Tibial artery (tissue), 4 donors: ENCODE measurements at regions not wholly inside any gene's neighbourhood (a gene's known extent, or its start where the extent isn't known, plus 50 kb on each side); places are given as distances from the start of the nearest gene placed in this dataset.

Experiments
- DNase-seq, 2 donors: peaks; one replicate each; pipeline ENCODE4 v3.0.0-alpha.2; 2019
- H3K27ac ChIP-seq, 2 donors: fragments of 200-600 bp; sonication (generic) in 1 of 2; 1 replicate in 1 of 2; 2 replicates in 1 of 2; pipeline ENCODE4 v1.5.1; 2018 to 2019; ENCODE audit warnings: mild to moderate bottlenecking in 1 of 2
- H3K27me3 ChIP-seq, 2 donors: fragments of 200-600 bp; sonication (generic) in 1 of 2; one replicate each; pipeline versions ENCODE4 v1.5.1 to v1.6.0; 2016 to 2019
- H3K36me3 ChIP-seq, 3 donors: fragments of 200-600 bp; sonication (generic) in 2 of 3; one replicate each; pipeline ENCODE4 v1.5.1; 2016 to 2019; ENCODE audit warnings: mild to moderate bottlenecking in 2 of 3
- H3K4me1 ChIP-seq, 4 donors: fragments of 200-600 bp; sonication (generic) in 2 of 4; 1 replicate in 3 of 4; 2 replicates in 1 of 4; pipeline ENCODE4 v1.5.1; 2016 to 2019
- H3K4me3 ChIP-seq, 2 donors: fragments of 200-600 bp; sonication (generic) in 1 of 2; 1 replicate in 1 of 2; 2 replicates in 1 of 2; pipeline ENCODE4 v1.5.1; 2018 to 2019; ENCODE audit warnings: mild to moderate bottlenecking in 2 of 2
- H3K9me3 ChIP-seq, 3 donors: fragments of 200-600 bp; sonication (generic) in 1 of 3; one replicate each; pipeline ENCODE4 v1.5.1; 2016 to 2019
- CTCF ChIP-seq, 2 experiments: fragments of 200-600 bp in 1 of 2; fragments of 450-650 bp in 1 of 2; IDR thresholded peaks; one replicate each; pipeline ENCODE4 v1.5.1; 2017 to 2019; ENCODE audit warnings: antibody characterized with exemption in 2 of 2, mild to moderate bottlenecking in 1 of 2, moderate library complexity in 1 of 2
- intact Hi-C: fragments of 100-400 bp; cut with DNase I; formaldehyde crosslinking; loops from one replicate; pipeline ENCODE4 v1.15.0; 2023; ENCODE audit warnings: low total_unique reads

GRCh38 chrX:45771114-45771513, 570.4 kb upstream of the DIPK2B start:
- Histone ChIP-seq H3K4me1 (peaks cover 0 to 34% (median 2%) of the 10 kb centered on the region in 4 donors), H3K4me3 (peak overlapping the region; percentile 50 to 53), H3K9me3 (no peaks in the 10 kb centered on the region), H3K36me3 (no peaks in the 10 kb centered on the region), H3K27me3 (no peaks in the 10 kb centered on the region), H3K27ac (peak overlapping the region; percentile 74 to 78)
- DNase-seq, result peak in 1 of 2 donors; percentile 25
- intact Hi-C loops, result no loop called here
- no peak for TF ChIP-seq CTCF (IDR thresholded peaks at IDR 0.05)

GRCh38 chrX:45769761-45770582, 569.3 kb upstream of the DIPK2B start:
- Histone ChIP-seq H3K27me3 (no peaks in the 10 kb centered on the region), H3K9me3 (no peaks in the 10 kb centered on the region), H3K4me3 (peak overlapping the region; percentile 50 to 53), H3K27ac (peak overlapping the region; percentile 74 to 78), H3K4me1 (peaks cover 0 to 31% (median 0%) of the 10 kb centered on the region in 4 donors), H3K36me3 (no peaks in the 10 kb centered on the region)
- intact Hi-C loops, result no loop called here
- TF ChIP-seq CTCF (IDR thresholded peaks at IDR 0.05), result no peak
- DNase-seq, result peak; percentile 70 to 87

- TF ChIP-seq CTCF (IDR thresholded peaks at IDR 0.05), result no peak
- no peaks in the 10 kb centered on the region for H3K27me3 ChIP-seq
- DNase-seq, result no peak
- H3K27ac ChIP-seq, result peak overlapping the region; percentile 74 to 78
- peaks cover 0 to 26% (median 0%) of the 10 kb centered on the region in 4 donors for H3K4me1 ChIP-seq
- intact Hi-C loops, result no loop called here
- H3K36me3 ChIP-seq, result no peaks in the 10 kb centered on the region
- peak overlapping the region; percentile 50 to 53 for H3K4me3 ChIP-seq
- H3K9me3 ChIP-seq, result no peaks in the 10 kb centered on the region
Observed at GRCh38 chrX:45768666-45769236, 568.1 kb upstream of the DIPK2B start.

GRCh38 chrX:45766981-45767501, 566.4 kb upstream of the DIPK2B start:
- TF ChIP-seq CTCF (IDR thresholded peaks at IDR 0.05), result no peak
- Histone ChIP-seq H3K36me3 (no peaks in the 10 kb centered on the region), H3K4me3 (peak overlapping the region; percentile 50 to 53), H3K27me3 (no peaks in the 10 kb centered on the region), H3K4me1 (peaks cover 0 to 25% (median 0%) of the 10 kb centered on the region in 4 donors), H3K9me3 (no peaks in the 10 kb centered on the region), H3K27ac (peak overlapping the region; percentile 74 to 78)
- DNase-seq, result no peak
- intact Hi-C loops, result no loop called here

- no peak for TF ChIP-seq CTCF (IDR thresholded peaks at IDR 0.05)
- intact Hi-C loops, result no loop called here
- no peak overlapping the region for H3K27ac ChIP-seq
- H3K4me3 ChIP-seq, result no peak overlapping the region
- no peaks in the 10 kb centered on the region for H3K27me3 ChIP-seq
- H3K4me1 ChIP-seq, result peaks cover 0 to 12% (median 0%) of the 10 kb centered on the region in 4 donors
- H3K9me3 ChIP-seq, result no peaks in the 10 kb centered on the region
- no peak for DNase-seq
- H3K36me3 ChIP-seq, result no peaks in the 10 kb centered on the region
Observed at GRCh38 chrX:45765767-45766166, 565.1 kb upstream of the DIPK2B start.
